ENCODE measurements at regions not wholly inside any gene's neighbourhood (a gene's known extent, or its start where the extent isn't known, plus 50 kb on each side); places are given as distances from the start of the nearest gene placed in this dataset.
"Not testable (repeated sequence)": the region's sequence is repeated elsewhere in the genome, so short reads cannot be mapped to it uniquely, and the experiment has no call there.

DNA sequence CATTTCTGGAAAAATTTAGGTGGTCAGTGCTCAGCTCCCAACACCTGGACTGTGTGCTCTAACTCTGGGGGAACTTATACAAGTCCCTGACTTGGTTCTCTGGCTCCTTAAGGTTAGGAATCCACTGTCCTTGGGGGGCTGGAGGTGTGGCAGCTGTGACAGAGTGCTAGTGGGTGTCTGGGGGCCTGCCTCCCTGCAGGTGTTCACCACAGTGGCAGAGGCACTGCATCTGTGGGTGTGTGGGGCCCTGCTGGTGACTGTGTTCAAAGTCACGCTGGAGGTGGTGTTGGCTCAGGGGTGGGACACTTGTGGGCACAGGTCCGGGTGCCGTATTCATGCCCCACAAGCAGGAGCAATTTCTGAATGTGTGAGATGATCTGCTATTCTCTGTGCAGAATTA, 87.2 kb downstream of the OR4M2 start:
- TF ChIP-seq, protein P1, sequence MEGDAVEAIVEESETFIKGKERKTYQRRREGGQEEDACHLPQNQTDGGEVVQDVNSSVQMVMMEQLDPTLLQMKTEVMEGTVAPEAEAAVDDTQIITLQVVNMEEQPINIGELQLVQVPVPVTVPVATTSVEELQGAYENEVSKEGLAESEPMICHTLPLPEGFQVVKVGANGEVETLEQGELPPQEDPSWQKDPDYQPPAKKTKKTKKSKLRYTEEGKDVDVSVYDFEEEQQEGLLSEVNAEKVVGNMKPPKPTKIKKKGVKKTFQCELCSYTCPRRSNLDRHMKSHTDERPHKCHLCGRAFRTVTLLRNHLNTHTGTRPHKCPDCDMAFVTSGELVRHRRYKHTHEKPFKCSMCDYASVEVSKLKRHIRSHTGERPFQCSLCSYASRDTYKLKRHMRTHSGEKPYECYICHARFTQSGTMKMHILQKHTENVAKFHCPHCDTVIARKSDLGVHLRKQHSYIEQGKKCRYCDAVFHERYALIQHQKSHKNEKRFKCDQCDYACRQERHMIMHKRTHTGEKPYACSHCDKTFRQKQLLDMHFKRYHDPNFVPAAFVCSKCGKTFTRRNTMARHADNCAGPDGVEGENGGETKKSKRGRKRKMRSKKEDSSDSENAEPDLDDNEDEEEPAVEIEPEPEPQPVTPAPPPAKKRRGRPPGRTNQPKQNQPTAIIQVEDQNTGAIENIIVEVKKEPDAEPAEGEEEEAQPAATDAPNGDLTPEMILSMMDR (IDR thresholded peaks at IDR 0.05): not testable (repeated sequence)
- TF ChIP-seq POLR2A (IDR thresholded peaks at IDR 0.05): not testable (repeated sequence)
